Neutrophil (primary cell): ENCODE measurements at regions not wholly inside any gene's neighbourhood (a gene's known extent, or its start where the extent isn't known, plus 50 kb on each side); places are given as distances from the start of the nearest gene placed in this dataset.

Source experiments
- H3K27ac ChIP-seq: fragments of 200-600 bp; sonication (generic); 2 replicates; pipeline ENCODE4 v1.5.1; 2016; ENCODE audit warnings: mild to moderate bottlenecking, moderate library complexity
- H3K27me3 ChIP-seq: fragments of 200-600 bp; sonication (generic); 2 replicates; pipeline ENCODE4 v1.6.0; 2016; ENCODE audit warnings: mild to moderate bottlenecking
- H3K36me3 ChIP-seq: fragments of 200-600 bp; sonication (generic); 2 replicates; pipeline ENCODE4 v1.5.1; 2017
- H3K4me1 ChIP-seq, 2 experiments: fragments of 200-600 bp in 1 of 2; sonication (generic) in 1 of 2; 1 replicate in 1 of 2; 2 replicates in 1 of 2; pipeline versions ENCODE4 v1.5.1 to v1.6.1; 2013 to 2016; ENCODE audit warnings: low read depth in 1 of 2, low read length in 1 of 2, mild to moderate bottlenecking in 1 of 2, moderate library complexity in 1 of 2; ENCODE audit not compliant: control insufficient read depth in 1 of 2, insufficient read depth in 1 of 2
- H3K4me3 ChIP-seq, 2 experiments: fragments of 200-600 bp in 1 of 2; sonication (generic) in 1 of 2; 1 replicate in 1 of 2; 2 replicates in 1 of 2; pipeline ENCODE4 v1.5.1; 2013 to 2016; ENCODE audit warnings: low read depth in 1 of 2, low read length in 1 of 2, mild to moderate bottlenecking in 1 of 2, moderate library complexity in 1 of 2
- H3K9me3 ChIP-seq: fragments of 200-600 bp; sonication (generic); 2 replicates; pipeline ENCODE4 v1.5.1; 2016
- CTCF ChIP-seq: fragments of 200-600 bp; sonication (generic); IDR thresholded peaks from 2 replicates; pipeline ENCODE4 v1.5.1; 2016; ENCODE audit warnings: antibody characterized with exemption

GRCh38 chr21:24163539-24163938, 1443.7 kb downstream of the MRPL39 start:
- no peak for TF ChIP-seq CTCF
- no peaks in the 10 kb centered on the region for H3K36me3 ChIP-seq
- H3K4me3 ChIP-seq, result no peak overlapping the region
- no peaks in the 10 kb centered on the region for H3K27me3 ChIP-seq
- no peaks in the 10 kb centered on the region for H3K9me3 ChIP-seq
- H3K27ac ChIP-seq, result no peak overlapping the region
- no peaks in the 10 kb centered on the region for H3K4me1 ChIP-seq

- H3K36me3 ChIP-seq, result no peaks in the 10 kb centered on the region
- TF ChIP-seq CTCF, result no peak
- no peaks in the 10 kb centered on the region for H3K9me3 ChIP-seq
- H3K4me3 ChIP-seq, result no peak overlapping the region
- H3K27ac ChIP-seq, result no peak overlapping the region
- no peaks in the 10 kb centered on the region for H3K4me1 ChIP-seq
- no peaks in the 10 kb centered on the region for H3K27me3 ChIP-seq
These were observed 1446.8 kb downstream of the MRPL39 start for GRCh38 chr21:24160528-24160927.

- no peak overlapping the region for H3K4me3 ChIP-seq
- TF ChIP-seq CTCF, result no peak
These were observed 1454.1 kb downstream of the MRPL39 start for GRCh38 chr21:24153137-24153536.

GRCh38 chr21:24150753-24151152, 1456.5 kb downstream of the MRPL39 start:
- Histone ChIP-seq H3K36me3 (no peaks in the 10 kb centered on the region), H3K27ac (no peak overlapping the region), H3K4me1 (no peaks in the 10 kb centered on the region), H3K4me3 (no peak overlapping the region), H3K9me3 (no peaks in the 10 kb centered on the region), H3K27me3 (no peaks in the 10 kb centered on the region)
- no peak for TF ChIP-seq CTCF

More at GRCh38 chr21:24153137-24153536, 1454.1 kb downstream of the MRPL39 start:
- H3K36me3 ChIP-seq, result no peaks in the 10 kb centered on the region
- no peaks in the 10 kb centered on the region for H3K4me1 ChIP-seq
- no peak overlapping the region for H3K27ac ChIP-seq
- H3K27me3 ChIP-seq, result no peaks in the 10 kb centered on the region
- H3K9me3 ChIP-seq, result no peaks in the 10 kb centered on the region

GRCh38 chr21:24148461-24148860, 1458.8 kb downstream of the MRPL39 start:
- no peak for TF ChIP-seq CTCF
- Histone ChIP-seq H3K27ac (no peak overlapping the region), H3K4me3 (no peak overlapping the region), H3K4me1 (no peaks in the 10 kb centered on the region), H3K27me3 (no peaks in the 10 kb centered on the region), H3K9me3 (no peaks in the 10 kb centered on the region), H3K36me3 (no peaks in the 10 kb centered on the region)

GRCh38 chr21:24147674-24148073, 1459.6 kb downstream of the MRPL39 start:
- Histone ChIP-seq H3K4me3 (no peak overlapping the region), H3K4me1 (no peaks in the 10 kb centered on the region), H3K36me3 (no peaks in the 10 kb centered on the region), H3K9me3 (no peaks in the 10 kb centered on the region), H3K27me3 (no peaks in the 10 kb centered on the region), H3K27ac (no peak overlapping the region)
- no peak for TF ChIP-seq CTCF
